HG03045 (cell line): ENCODE measurements at regions not wholly inside any gene's neighbourhood (a gene's known extent, or its start where the extent isn't known, plus 50 kb on each side); places are given as distances from the start of the nearest gene placed in this dataset.
"Not testable (repeated sequence)": the region's sequence is repeated elsewhere in the genome, so short reads cannot be mapped to it uniquely, and the experiment has no call there.

Experiments
- ATAC-seq: cut with Tn5 transposase; IDR thresholded peaks from one replicate; pipeline ENCODE4 v1.9.1; 2021; ENCODE audit warnings: mild to moderate bottlenecking, moderate library complexity; ENCODE audit not compliant: unreplicated experiment

GRCh38 chr15:31579976-31580375 lies 253.3 kb downstream of the KLF13 start:
- ATAC-seq = no peak

GRCh38 chr15:31584195-31584594 lies 257.6 kb downstream of the KLF13 start:
- no peak for ATAC-seq

- ATAC-seq = no peak
These were observed 258.6 kb downstream of the KLF13 start for GRCh38 chr15:31585240-31585639.

- no peak for ATAC-seq
These were observed 260.2 kb downstream of the KLF13 start for GRCh38 chr15:31586841-31587240.

GRCh38 chr15:31587583-31587982 lies 260.9 kb downstream of the KLF13 start:
- ATAC-seq = no peak

GRCh38 chr15:31590609-31591008 lies 264.0 kb downstream of the KLF13 start:
- ATAC-seq = no peak

GRCh38 chr15:31591908-31592307 lies 265.3 kb downstream of the KLF13 start:
- ATAC-seq = no peak

- ATAC-seq = no peak
These were observed 270.8 kb downstream of the KLF13 start for GRCh38 chr15:31597466-31597865.

- ATAC-seq = no peak
These were observed 272.0 kb downstream of the KLF13 start for GRCh38 chr15:31598620-31599019.

- no peak for ATAC-seq
These were observed 278.9 kb downstream of the KLF13 start for GRCh38 chr15:31605467-31605931.

- ATAC-seq = no peak
These were observed 279.6 kb downstream of the KLF13 start for GRCh38 chr15:31606194-31606669.

- ATAC-seq = no peak
These were observed 280.4 kb downstream of the KLF13 start for GRCh38 chr15:31606931-31607497.

- ATAC-seq = no peak
These were observed 281.0 kb downstream of the KLF13 start for GRCh38 chr15:31607656-31608055.

- no peak for ATAC-seq
These were observed 282.6 kb downstream of the KLF13 start for GRCh38 chr15:31609258-31609681.

GRCh38 chr15:31609906-31610305 lies 283.3 kb downstream of the KLF13 start:
- ATAC-seq = no peak

GRCh38 chr15:31615643-31616415 lies 289.2 kb downstream of the KLF13 start:
- no peak for ATAC-seq

GRCh38 chr15:31623297-31623696 lies 296.7 kb downstream of the KLF13 start:
- ATAC-seq = not testable (repeated sequence)

GRCh38 chr15:31624115-31624514 lies 297.5 kb downstream of the KLF13 start:
- not testable (repeated sequence) for ATAC-seq

GRCh38 chr15:31635715-31636114 lies 309.1 kb downstream of the KLF13 start:
- not testable (repeated sequence) for ATAC-seq

- not testable (repeated sequence) for ATAC-seq
These were observed 310.3 kb downstream of the KLF13 start for GRCh38 chr15:31636911-31637310.

GRCh38 chr15:31643955-31644354 lies 317.3 kb downstream of the KLF13 start:
- ATAC-seq = not testable (repeated sequence)

GRCh38 chr15:31644761-31645160 lies 318.1 kb downstream of the KLF13 start:
- not testable (repeated sequence) for ATAC-seq
